HG03060 (cell line): ENCODE measurements at regions not wholly inside any gene's neighbourhood (a gene's known extent, or its start where the extent isn't known, plus 50 kb on each side); places are given as distances from the start of the nearest gene placed in this dataset.

Experiments
- ATAC-seq: cut with Tn5 transposase; IDR thresholded peaks from one replicate; pipeline ENCODE4 v1.9.1; 2021; ENCODE audit warnings: low read depth, moderate number of reproducible peaks; ENCODE audit not compliant: unreplicated experiment

GRCh38 chr2:121955426-121955825, 200.0 kb downstream of the TSN start:
- ATAC-seq: no peak

GRCh38 chr2:121955872-121956271, 200.4 kb downstream of the TSN start:
- ATAC-seq: no peak

GRCh38 chr2:121960251-121960650, 204.8 kb downstream of the TSN start:
- ATAC-seq: peak; percentile 41

- no peak for ATAC-seq
Observed at GRCh38 chr2:121961761-121962160, 206.3 kb downstream of the TSN start.

GRCh38 chr2:121965661-121966060, 210.2 kb downstream of the TSN start:
- ATAC-seq: no peak

GRCh38 chr2:121966663-121967062, 211.2 kb downstream of the TSN start:
- ATAC-seq: no peak

- ATAC-seq: no peak
Observed at GRCh38 chr2:121969166-121969565, 213.7 kb downstream of the TSN start.

GRCh38 chr2:121969766-121970639, 214.6 kb downstream of the TSN start:
- ATAC-seq: no peak

- no peak for ATAC-seq
Observed at GRCh38 chr2:121972203-121972602, 216.8 kb downstream of the TSN start.

- peak; percentile 92 for ATAC-seq
Observed at GRCh38 chr2:121974897-121975661, 219.6 kb downstream of the TSN start.

- ATAC-seq: no peak
Observed at GRCh38 chr2:121976926-121977325, 221.5 kb downstream of the TSN start.

- ATAC-seq: no peak
Observed at GRCh38 chr2:121977326-121977725, 221.9 kb downstream of the TSN start.

- ATAC-seq: no peak
Observed at GRCh38 chr2:121992700-121993099, 237.2 kb downstream of the TSN start.

- no peak for ATAC-seq
Observed at GRCh38 chr2:121993682-121994081, 238.2 kb downstream of the TSN start.

- ATAC-seq: no peak
Observed at GRCh38 chr2:121994238-121995206, 239.1 kb downstream of the TSN start.

GRCh38 chr2:121998751-121999150, 243.3 kb downstream of the TSN start:
- no peak for ATAC-seq

- ATAC-seq: no peak
Observed at GRCh38 chr2:121999264-121999663, 243.8 kb downstream of the TSN start.

- ATAC-seq: no peak
Observed at GRCh38 chr2:122000556-122001340, 245.3 kb downstream of the TSN start.

- ATAC-seq: no peak
Observed at GRCh38 chr2:122001441-122001874, 246.0 kb downstream of the TSN start.
